HG03139 (cell line): ENCODE measurements at regions not wholly inside any gene's neighbourhood (a gene's known extent, or its start where the extent isn't known, plus 50 kb on each side); places are given as distances from the start of the nearest gene placed in this dataset.
"Not testable (repeated sequence)": the region's sequence is repeated elsewhere in the genome, so short reads cannot be mapped to it uniquely, and the experiment has no call there.

Experiments
- ATAC-seq: cut with Tn5 transposase; IDR thresholded peaks from one replicate; pipeline ENCODE4 v1.9.1; 2021; ENCODE audit not compliant: unreplicated experiment

DNA sequence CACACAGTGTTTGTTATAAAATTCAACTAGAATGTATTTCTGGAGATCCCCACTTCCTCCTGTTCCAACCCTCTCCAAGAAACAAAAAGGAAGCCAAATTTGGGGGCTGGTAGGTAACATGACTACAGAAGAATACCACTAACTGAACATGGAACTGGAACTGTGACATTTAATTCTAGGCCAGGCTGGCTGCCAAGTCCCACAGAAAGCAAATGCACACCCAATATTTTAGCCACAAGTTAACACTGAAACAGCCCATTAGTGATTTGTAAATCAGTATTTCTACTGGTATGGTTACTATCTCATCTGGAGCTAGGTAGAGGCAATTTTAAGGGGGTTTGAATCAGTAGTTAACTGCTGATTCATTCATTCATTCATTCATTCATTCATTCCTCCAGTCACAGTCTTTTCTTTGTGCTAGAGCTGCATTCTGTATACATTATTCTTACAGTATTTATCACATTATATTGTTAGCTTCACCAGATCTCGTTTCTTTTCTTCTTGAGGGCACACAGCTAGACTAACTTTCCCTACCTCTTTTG lies 131.7 kb upstream of the GDNF start:
- no peak for ATAC-seq

DNA sequence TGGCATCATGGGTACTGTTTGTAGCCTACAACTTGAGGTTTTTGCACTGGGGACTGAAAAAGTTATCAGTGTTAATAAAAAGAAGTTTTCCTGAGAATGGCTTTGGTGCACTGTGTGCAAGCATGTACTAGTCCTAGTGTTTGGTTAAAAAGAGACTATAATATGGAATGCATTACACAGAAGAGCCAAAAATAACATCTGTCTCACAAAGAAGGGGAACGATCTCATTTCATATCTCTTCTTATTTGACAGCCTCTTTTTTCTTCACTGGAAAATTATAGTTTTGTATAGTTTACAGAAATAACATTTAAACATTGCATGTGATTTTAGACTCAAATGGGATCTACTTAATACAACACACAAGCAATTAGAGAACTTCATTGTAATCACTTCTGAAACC lies 127.0 kb upstream of the GDNF start:
- no peak for ATAC-seq

DNA sequence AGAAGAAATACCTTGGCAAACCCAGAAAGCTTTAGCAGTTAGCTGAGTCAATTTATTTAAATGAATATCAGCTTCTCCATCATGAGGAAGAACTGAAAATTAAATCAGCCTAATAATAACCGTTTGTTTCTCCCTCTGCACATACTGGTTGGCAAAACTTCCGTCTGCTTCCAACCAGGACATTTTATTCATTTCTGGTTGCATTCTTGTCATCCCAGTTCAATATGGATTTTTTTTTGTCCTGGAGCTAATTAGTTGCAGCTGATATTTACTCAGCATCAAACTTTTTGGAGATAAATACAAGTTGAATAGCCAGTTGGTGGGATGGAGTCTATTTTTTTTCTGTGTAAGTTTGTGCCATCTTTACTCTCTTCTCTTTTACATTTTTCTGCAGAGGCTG lies 126.5 kb upstream of the GDNF start:
- no peak for ATAC-seq

DNA sequence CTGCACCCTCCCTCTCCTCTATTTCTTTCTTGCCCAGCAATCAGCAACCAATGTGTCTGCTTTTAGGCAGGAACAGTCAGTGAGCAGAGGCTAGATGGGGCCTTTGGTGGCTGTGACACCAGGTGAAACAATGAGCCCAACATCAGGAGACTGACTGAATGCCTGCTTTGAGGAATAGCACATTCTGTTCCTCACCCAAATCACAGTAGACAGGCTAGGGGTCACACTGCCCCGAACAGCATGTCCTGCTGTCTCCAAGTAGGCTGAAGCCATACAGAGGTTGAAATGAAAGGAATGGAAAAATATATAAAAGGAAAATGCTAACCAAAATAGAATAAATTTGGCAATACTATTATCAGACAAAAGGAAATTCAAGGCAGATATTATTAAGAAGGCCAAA lies 122.5 kb upstream of the GDNF start:
- no peak for ATAC-seq

DNA sequence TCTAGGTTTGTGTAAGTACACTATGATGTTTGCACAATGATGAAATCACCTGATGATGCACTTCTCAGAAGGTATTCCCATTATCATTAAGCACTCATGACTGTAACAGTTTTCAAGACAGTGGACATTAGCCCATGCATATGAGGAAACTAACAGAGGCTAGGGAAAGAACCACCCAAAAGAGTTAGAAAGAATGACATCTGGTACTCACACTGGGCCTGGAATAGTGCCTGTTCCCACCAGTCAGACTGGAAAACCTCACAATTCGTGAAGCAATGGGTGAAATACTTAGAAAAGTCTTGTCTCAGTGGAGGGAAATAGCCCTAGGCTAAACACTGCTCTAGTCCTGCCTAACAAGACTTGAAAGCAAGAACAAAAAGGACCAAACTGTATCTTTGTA lies 117.4 kb upstream of the GDNF start:
- ATAC-seq = no peak

DNA sequence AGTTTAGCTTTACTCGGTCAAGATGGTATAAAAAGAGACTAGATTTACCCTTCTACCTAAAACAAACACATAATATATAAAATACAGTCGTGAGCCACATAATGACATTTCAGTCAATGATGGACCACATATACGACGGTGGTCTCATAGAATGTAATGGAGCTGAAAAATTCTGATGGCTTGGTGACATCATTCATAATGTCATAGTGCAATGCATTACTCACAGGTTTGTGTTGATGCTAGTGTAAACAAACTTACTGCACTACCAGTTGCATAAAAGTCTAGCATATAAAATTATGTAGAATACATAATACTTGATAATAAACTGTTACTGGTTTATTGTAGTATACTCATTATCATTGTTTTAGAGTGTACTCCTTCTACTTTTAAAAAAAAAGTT lies 115.9 kb upstream of the GDNF start:
- no peak for ATAC-seq

DNA sequence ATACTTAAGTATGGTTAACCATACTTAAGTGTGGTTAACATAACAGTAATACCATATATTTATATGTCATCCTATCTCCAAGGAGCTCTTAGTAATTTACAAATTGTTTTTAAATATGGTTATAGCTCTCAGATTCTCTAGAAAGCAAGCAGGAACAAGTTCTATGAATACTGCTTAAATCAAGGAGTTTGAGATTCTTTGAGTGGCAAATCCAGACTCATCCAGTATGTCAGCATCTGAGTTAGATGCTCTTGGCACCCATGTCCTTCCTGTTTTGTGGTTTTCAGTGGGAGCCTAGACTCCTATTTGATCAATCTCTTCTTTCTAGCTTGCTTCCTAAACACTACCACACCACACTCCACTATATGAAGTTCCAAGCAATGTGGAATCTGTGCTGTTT lies 114.7 kb upstream of the GDNF start:
- ATAC-seq = no peak

DNA sequence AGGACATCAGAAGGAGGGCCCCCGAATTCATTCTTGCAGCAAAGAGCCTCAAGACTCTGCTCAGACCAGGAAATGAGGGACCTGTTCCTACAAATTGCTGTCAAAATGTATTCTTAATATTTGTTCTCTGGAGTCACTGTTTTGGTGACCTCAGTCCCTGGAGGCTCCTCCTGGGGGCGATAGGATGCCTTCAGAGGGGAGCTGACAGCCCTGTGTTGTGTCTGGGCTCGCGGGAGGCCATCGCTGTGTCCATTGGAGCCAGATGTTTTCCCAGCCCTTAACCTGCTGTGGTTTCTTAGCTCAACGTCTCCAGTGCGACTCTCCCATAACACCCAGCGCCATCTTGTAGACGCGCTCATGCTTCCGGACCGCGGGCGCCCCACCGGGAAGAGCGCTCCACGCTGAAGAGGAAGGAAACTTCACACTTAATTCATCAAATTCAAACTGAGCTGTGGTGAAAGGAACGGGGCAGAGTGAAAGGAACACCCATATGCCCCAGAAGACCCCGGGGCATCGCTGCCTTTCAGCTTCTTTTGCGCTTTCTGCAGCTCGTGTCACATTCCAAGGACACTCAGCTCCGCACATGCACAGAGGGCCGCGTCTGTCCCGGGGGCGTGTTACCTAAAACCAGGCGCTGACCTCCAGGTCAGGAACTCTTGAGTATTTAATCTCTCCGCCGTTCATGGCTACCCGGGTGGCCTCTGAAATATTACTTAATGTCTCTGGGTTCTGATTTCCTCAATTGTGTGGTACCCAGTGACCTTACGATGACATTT lies 112.3 kb upstream of the GDNF start:
- ATAC-seq = no peak

DNA sequence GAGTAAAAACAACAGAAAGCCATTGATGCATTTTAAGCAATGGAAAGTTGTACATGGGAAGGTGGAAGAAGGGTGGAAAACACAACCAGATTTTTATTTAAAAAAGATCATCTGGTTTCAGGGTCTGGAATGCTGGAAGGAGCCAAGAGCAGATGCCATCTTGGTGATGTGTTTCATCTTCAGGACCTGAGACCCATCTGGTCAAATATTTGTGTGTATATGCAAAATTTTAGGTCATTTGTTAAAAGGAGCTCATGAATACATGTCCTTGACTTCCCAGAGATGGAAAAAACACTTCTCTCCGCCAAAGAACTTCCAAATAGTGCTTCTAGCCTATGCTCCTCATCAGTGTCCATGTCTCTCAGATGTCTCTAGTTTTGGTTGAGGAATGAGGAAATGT lies 110.6 kb upstream of the GDNF start:
- ATAC-seq = no peak

DNA sequence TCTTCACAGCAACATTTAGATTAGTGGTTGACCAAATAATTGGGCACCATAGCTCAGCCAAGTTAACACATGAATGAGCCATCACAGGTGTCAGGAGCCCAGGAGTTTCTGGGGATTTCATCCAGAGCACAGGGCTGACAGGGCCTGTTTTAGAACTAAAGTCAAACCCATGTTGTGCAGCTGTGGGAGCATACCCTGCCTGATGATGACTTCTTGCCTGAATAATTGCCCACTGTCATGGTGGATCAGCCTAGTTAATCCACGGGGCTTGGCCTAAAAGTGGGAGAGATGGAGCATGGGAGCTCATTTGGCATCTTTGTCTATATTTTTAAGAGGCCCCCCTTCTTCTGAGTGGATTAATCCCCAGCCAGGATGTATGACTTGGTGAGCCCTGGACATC lies 105.6 kb upstream of the GDNF start:
- no peak for ATAC-seq

DNA sequence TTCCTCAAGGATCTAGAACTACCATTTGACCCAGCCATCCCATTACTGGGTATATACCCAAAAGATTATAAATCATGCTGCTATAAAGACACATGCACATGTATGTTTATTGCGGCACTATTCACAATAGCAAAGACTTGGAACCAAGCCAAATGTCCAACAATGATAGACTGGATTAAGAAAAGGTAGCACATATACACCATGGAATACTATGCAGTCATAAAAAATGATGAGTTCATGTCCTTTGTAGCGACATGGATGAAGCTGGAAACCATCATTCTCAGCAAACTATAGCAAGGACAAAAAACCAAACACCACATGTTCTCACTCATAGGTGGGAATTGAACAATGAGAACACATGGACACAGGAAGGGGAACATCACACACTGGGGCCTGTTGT lies 103.3 kb upstream of the GDNF start:
- ATAC-seq = not testable (repeated sequence)

DNA sequence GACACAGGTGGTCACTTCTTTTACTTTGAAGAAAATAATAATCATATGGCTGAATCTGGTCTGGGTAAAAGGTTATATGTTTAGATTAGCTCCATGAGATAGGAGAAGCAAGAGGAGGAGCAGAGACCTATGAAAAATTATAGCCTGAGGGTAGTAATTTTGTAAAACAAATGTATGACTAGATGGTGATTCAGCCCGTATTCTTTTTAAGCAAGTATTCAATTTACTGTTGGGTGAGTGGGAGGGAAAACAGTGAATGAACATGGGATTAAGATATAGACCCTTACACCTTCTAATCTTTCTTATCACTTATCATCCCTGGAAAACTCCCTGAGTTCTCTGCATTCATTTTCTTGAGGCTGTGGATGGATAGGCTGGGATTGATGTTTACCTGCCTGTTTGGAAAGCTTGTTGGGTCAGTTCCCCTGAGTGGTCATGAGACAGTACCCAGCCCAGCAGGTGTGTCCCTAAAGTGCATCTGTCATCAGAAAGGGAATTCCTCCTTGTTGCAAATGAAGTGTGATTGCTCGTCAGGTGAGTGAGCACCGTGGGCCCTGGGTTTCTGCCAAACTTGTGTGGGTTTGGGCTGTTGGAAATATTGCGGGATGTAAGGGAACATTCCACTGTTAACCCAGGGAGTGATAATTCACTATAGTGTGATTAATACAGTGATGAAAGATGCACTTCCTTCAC lies 101.2 kb upstream of the GDNF start:
- no peak for ATAC-seq

DNA sequence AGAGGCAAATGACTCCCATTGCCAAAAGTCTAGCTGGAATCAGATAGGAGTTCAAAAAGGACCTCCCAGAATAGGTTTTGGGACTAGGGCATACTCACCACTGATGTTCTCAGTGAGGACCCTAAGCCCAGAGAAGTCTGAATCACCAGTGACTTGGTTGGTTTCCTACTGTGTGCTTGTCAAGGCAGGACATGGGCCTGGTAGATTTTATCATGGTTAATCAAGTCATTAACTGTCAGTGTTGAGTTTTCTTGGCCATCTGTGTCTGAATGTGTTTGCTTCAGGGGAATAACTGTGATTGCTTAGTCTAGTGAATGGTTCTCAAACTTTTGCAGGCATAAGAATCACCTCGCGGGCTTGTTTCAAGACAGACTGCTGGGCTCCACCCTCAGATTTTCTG lies 99.0 kb upstream of the GDNF start:
- no peak for ATAC-seq

DNA sequence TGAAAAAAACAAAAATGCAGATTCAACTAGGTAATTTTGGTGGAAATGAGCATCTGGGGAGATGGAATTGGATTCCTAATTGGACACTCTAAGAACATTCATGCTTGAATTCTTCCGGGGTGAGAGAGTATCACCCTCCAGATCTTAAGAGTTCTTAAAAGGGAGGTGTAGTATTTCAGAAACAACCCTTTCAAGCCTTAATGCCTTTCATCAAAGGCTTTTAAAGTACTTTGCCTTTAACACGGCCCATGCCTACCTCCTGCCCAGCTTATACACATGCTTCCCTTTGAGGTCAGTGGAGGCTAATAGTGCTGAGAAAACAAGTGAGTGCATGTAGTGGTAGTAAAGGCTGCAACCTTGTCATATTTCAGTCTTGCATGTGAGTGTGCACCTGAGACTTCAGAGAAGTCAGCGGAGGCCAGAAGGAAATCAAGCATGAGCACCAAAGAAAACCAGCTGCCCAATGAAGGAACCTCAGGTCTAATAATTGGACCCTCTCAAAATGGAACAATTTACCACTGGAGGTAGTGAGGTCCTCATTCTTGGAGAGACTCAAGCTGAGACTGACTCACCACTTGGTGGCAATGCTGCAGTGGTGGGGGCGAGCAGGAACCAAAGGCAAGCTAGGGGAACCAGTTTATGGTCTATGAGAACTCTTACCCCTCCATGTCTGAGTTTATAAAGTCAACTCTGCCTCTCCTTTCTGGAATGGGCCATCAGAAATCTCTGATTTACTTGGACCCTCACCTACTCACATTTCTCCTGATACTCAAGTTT lies 98.4 kb upstream of the GDNF start:
- no peak for ATAC-seq

DNA sequence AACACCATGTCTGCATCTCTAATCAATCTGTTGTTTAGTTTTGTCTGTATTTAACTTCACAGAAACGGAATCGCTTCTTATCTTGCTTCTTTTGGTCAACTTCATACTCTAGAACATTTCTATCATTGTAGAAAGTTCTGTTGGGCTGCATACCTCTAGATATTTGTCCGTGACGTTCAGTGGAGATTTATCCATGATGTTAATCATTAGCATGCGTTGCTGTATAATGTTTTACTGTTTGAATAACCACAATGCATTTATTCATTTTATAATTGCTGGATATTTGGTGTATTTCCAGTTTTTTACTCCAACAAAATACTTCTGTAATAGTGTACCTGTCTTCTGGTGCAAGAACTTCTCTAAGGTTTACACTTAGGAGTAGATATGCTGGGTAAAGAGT lies 96.2 kb upstream of the GDNF start:
- ATAC-seq = no peak

DNA sequence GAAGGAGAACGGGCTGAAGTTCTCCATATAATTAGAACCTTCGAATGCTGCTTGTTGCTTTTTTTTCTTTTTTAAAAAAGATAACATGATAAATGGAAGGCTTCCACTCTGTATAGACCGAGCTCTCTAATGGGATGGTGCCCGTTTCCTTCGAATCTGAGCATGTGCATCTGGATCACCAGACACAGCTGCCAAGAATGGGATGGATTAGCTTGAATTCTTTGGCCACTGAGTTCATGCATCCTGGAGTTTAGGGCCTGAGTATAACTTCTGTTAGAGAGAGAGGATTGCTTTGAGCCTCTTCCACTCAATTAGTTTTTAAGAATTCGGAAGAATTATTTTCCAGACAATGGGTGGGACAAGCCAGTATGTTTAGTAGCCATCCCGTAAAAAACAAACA lies 93.7 kb upstream of the GDNF start:
- no peak for ATAC-seq

DNA sequence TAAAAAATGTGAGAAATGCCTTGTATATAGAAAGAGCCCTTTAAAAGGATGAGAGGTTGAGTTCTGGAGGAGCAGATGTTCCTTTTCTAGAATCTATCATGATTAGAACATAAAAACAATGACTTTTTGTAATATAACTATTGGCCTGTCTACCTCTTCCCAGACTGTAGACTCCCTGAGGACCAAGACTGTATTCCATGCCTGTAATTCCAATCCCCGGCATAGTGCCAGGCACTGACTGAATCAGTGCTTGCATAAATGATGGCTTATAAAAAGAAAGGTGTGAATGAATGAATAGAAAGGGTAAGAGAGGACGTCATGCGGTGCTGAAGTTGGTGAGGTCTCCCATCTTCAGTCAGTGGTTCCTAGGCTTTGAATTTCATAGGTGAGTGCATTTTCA lies 92.6 kb upstream of the GDNF start:
- ATAC-seq = no peak

DNA sequence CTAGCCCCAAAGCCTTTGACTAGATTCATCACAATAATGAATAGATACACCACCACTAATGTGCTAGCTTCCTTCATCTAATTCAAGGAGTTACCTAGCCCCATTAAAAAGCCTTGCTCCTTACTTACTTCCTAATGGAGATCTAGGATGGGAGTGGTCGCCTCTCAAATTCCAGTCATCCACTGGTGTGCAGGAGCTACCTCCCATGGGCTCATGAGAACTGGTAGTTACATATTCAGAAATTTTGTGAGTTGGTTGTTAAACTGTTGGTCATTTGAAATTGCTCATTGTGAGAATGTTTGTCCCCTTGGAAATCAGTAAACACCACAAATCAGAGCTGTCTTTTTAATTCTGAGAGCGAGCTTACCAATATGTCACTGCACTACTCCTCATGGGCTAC lies 91.7 kb upstream of the GDNF start:
- no peak for ATAC-seq

DNA sequence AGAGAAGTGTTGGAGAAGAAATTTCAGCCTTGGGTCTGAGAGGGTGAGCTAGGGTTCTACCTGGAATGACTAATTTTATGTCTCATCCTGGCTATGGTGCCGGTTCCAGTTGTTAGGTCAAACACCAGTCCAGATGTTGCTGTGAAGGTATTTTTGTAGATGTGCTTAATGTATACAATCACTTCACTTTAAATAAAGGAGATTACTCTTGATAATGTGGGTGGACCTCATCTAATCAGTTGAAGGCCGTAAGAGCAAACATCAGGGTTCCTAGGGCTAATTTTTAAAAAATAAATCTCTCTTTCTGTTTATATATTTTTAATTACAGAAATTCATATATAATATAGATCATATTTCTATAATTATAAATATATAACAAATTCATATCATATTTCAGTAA lies 90.5 kb upstream of the GDNF start:
- no peak for ATAC-seq

DNA sequence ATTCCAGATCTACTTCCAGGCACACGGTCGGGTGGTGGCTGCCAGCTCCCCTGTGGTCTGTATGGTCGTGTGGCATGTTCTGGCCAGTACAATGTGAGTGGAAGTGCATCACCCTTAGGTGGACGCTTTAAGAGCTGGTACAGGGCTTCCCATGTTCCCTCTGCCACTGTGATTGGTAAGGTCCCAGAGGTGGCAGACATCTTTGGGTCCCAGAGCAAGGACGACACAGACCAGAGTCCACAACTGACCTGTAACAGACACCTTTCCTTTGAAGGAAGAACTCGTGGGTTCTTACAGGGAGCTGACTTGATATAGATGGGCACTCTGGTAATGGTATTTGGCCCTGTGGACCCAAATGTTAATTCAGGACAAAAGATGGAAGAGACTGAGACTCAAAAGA lies 90.0 kb upstream of the GDNF start:
- ATAC-seq = no peak

DNA sequence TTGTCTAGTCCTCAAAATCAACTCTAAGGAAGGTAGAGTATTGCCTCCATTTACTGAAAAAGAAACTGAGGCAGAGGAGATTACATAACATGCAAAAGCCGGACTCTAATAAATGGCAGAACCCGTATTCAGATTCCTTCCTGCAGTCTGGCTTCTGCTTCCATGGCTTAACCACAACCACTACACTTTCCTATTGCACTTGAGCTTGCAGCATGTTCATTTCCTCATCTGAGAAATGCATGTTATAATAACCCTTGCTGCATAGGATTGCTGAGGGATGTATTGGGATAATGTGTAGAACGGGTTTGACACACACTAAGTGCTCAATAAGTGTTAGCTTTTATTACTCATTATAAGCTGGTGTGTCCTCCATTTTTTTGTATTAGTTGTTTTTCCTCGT lies 87.9 kb upstream of the GDNF start:
- ATAC-seq = not testable (repeated sequence)

DNA sequence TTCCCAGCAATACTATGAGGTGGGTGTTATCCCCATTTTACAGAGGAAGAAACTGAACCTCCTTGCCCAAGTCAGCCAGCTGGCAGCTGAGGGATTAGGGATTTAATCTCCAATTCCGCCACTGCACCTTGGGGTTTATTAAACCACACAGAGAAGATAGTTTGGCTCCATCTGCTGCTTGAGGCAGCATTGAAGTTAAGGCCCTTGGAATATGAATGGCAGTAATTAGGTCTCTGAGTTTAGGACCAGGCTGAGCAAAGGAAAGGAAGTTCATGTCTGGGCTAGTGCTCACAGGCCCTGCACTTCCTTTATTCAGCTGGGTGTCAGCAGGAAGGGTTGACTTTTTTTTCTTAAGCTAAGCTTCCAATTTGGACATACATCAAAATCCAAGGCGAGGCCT lies 86.9 kb upstream of the GDNF start:
- no peak for ATAC-seq
